ENCODE measurements at regions not wholly inside any gene's neighbourhood (a gene's known extent, or its start where the extent isn't known, plus 50 kb on each side); places are given as distances from the start of the nearest gene placed in this dataset.

- TF ChIP-seq CTCF (IDR thresholded peaks at IDR 0.05; ENCODE audit: unreplicated experiment), result no peak
- no peak overlapping the region for H3K4me3 Mint-ChIP-seq (ENCODE audit: low read depth, unreplicated experiment)
- no peak for DNase-seq
- no peaks in the 10 kb centered on the region for H3K27me3 Mint-ChIP-seq (ENCODE audit: unreplicated experiment)
- no peaks in the 10 kb centered on the region for H3K4me1 Mint-ChIP-seq (ENCODE audit: low read depth, unreplicated experiment)
- CTCF ChIA-PET, result no interaction called here
- peaks cover 3% of the 10 kb centered on the region for H3K9me3 Mint-ChIP-seq (ENCODE audit: low read depth, unreplicated experiment)
- intact Hi-C loops (cut with micrococcal nuclease; ENCODE audit: unreplicated experiment), result no loop called here
- no peak overlapping the region for H3K27ac Mint-ChIP-seq (ENCODE audit: unreplicated experiment)
- peaks cover 6% of the 10 kb centered on the region for H3K36me3 Mint-ChIP-seq (ENCODE audit: insufficient read depth, unreplicated experiment)
- BruUV-seq (replicated peaks), result no TSS peak
These were observed 66.5 kb downstream of the CYB561 start for GRCh38 chr17:63379636-63380035.

- peaks cover 3% of the 10 kb centered on the region for H3K9me3 Mint-ChIP-seq (ENCODE audit: low read depth, unreplicated experiment)
- H3K27ac Mint-ChIP-seq (ENCODE audit: unreplicated experiment), result no peak overlapping the region
- H3K4me1 Mint-ChIP-seq (ENCODE audit: low read depth, unreplicated experiment), result no peaks in the 10 kb centered on the region
- intact Hi-C loops (cut with micrococcal nuclease; ENCODE audit: unreplicated experiment), result no loop called here
- no peak overlapping the region for H3K4me3 Mint-ChIP-seq (ENCODE audit: low read depth, unreplicated experiment)
- BruUV-seq (replicated peaks), result no TSS peak
- CTCF ChIA-PET, result no interaction called here
- peaks cover 6% of the 10 kb centered on the region for H3K36me3 Mint-ChIP-seq (ENCODE audit: insufficient read depth, unreplicated experiment)
- TF ChIP-seq CTCF (IDR thresholded peaks at IDR 0.05; ENCODE audit: unreplicated experiment), result no peak
- H3K27me3 Mint-ChIP-seq (ENCODE audit: unreplicated experiment), result no peaks in the 10 kb centered on the region
- no peak for DNase-seq
These were observed 64.9 kb downstream of the CYB561 start for GRCh38 chr17:63381101-63381729.

GRCh38 chr17:63382136-63382535, 64.0 kb downstream of the CYB561 start:
- no peak for DNase-seq
- no peak for TF ChIP-seq CTCF (IDR thresholded peaks at IDR 0.05; ENCODE audit: unreplicated experiment)
- Mint-ChIP-seq H3K27me3 (ENCODE audit: unreplicated experiment) (no peaks in the 10 kb centered on the region), H3K4me1 (ENCODE audit: low read depth, unreplicated experiment) (no peaks in the 10 kb centered on the region), H3K27ac (ENCODE audit: unreplicated experiment) (no peak overlapping the region), H3K36me3 (ENCODE audit: insufficient read depth, unreplicated experiment) (peaks cover 6% of the 10 kb centered on the region), H3K4me3 (ENCODE audit: low read depth, unreplicated experiment) (no peak overlapping the region), H3K9me3 (ENCODE audit: low read depth, unreplicated experiment) (peaks cover 3% of the 10 kb centered on the region)
- no TSS peak for BruUV-seq (replicated peaks)
- intact Hi-C loops (cut with micrococcal nuclease; ENCODE audit: unreplicated experiment), result no loop called here
- CTCF ChIA-PET, result no interaction called here
